GM18873 (cell line): ENCODE measurements at regions not wholly inside any gene's neighbourhood (a gene's known extent, or its start where the extent isn't known, plus 50 kb on each side); places are given as distances from the start of the nearest gene placed in this dataset.

ENCODE experiments used
- ATAC-seq: cut with Tn5 transposase; IDR thresholded peaks from one replicate; pipeline ENCODE4 v1.9.1; 2021; ENCODE audit warnings: mild to moderate bottlenecking, moderate library complexity, moderate number of reproducible peaks; ENCODE audit not compliant: unreplicated experiment, low FRiP score

- ATAC-seq: no peak
Observed at GRCh38 chr3:22292681-22293080, 541.7 kb upstream of the ZNF385D start.

GRCh38 chr3:22296601-22297000 lies 545.6 kb upstream of the ZNF385D start:
- ATAC-seq: no peak

- no peak for ATAC-seq
Observed at GRCh38 chr3:22297436-22297835, 546.4 kb upstream of the ZNF385D start.

GRCh38 chr3:22306454-22306853 lies 555.4 kb upstream of the ZNF385D start:
- no peak for ATAC-seq

GRCh38 chr3:22308871-22309270 lies 557.9 kb upstream of the ZNF385D start:
- no peak for ATAC-seq

- ATAC-seq: no peak
Observed at GRCh38 chr3:22315925-22316324, 564.9 kb upstream of the ZNF385D start.

- no peak for ATAC-seq
Observed at GRCh38 chr3:22318325-22318724, 567.3 kb upstream of the ZNF385D start.

- ATAC-seq: no peak
Observed at GRCh38 chr3:22319446-22319845, 568.4 kb upstream of the ZNF385D start.

GRCh38 chr3:22322861-22323260 lies 571.9 kb upstream of the ZNF385D start:
- ATAC-seq: no peak

GRCh38 chr3:22326305-22326704 lies 575.3 kb upstream of the ZNF385D start:
- ATAC-seq: no peak

- ATAC-seq: no peak
Observed at GRCh38 chr3:22334996-22335395, 584.0 kb upstream of the ZNF385D start.

- no peak for ATAC-seq
Observed at GRCh38 chr3:22349215-22349851, 598.3 kb upstream of the ZNF385D start.

GRCh38 chr3:22351806-22352205 lies 600.8 kb upstream of the ZNF385D start:
- no peak for ATAC-seq

- ATAC-seq: no peak
Observed at GRCh38 chr3:22353126-22353525, 602.1 kb upstream of the ZNF385D start.

GRCh38 chr3:22358334-22358733 lies 607.3 kb upstream of the ZNF385D start:
- no peak for ATAC-seq

GRCh38 chr3:22360164-22360563 lies 609.2 kb upstream of the ZNF385D start:
- no peak for ATAC-seq

- no peak for ATAC-seq
Observed at GRCh38 chr3:22360970-22361369, 610.0 kb upstream of the ZNF385D start.

GRCh38 chr3:22361521-22361920 lies 610.5 kb upstream of the ZNF385D start:
- ATAC-seq: no peak

- ATAC-seq: no peak
Observed at GRCh38 chr3:22364851-22365250, 613.8 kb upstream of the ZNF385D start.

- no peak for ATAC-seq
Observed at GRCh38 chr3:22366781-22367180, 615.8 kb upstream of the ZNF385D start.

GRCh38 chr3:22371036-22371435 lies 620.0 kb upstream of the ZNF385D start:
- ATAC-seq: no peak

GRCh38 chr3:22371607-22372291 lies 620.7 kb upstream of the ZNF385D start:
- ATAC-seq: no peak
